PC-3 (cell line): ENCODE measurements at regions not wholly inside any gene's neighbourhood (a gene's known extent, or its start where the extent isn't known, plus 50 kb on each side); places are given as distances from the start of the nearest gene placed in this dataset.

Experiments used
- EZH2 ChIP-seq: fragments of 300-600 bp; sonication (generic); IDR thresholded peaks from one replicate; pipeline ENCODE4 v1.6.1; 2017; ENCODE audit warnings: antibody characterized with exemption, mild to moderate bottlenecking, low read length; ENCODE audit not compliant: unreplicated experiment
- TF ChIP-seq, protein P1 (sequence below): fragments of 300-600 bp; sonication (generic); conservative IDR thresholded peaks from 2 replicates; pipeline ENCODE4 v1.5.1; 2017; ENCODE audit warnings: antibody characterized with exemption, low read depth, mild to moderate bottlenecking, low read length

GRCh38 chr11:70623906-70624597, 225.7 kb downstream of the CTTN start:
- TF ChIP-seq, protein P1, sequence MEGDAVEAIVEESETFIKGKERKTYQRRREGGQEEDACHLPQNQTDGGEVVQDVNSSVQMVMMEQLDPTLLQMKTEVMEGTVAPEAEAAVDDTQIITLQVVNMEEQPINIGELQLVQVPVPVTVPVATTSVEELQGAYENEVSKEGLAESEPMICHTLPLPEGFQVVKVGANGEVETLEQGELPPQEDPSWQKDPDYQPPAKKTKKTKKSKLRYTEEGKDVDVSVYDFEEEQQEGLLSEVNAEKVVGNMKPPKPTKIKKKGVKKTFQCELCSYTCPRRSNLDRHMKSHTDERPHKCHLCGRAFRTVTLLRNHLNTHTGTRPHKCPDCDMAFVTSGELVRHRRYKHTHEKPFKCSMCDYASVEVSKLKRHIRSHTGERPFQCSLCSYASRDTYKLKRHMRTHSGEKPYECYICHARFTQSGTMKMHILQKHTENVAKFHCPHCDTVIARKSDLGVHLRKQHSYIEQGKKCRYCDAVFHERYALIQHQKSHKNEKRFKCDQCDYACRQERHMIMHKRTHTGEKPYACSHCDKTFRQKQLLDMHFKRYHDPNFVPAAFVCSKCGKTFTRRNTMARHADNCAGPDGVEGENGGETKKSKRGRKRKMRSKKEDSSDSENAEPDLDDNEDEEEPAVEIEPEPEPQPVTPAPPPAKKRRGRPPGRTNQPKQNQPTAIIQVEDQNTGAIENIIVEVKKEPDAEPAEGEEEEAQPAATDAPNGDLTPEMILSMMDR, result no peak
- no peak for TF ChIP-seq EZH2
